Islet of Langerhans (tissue), 1 donor: ENCODE measurements at regions not wholly inside any gene's neighbourhood (a gene's known extent, or its start where the extent isn't known, plus 50 kb on each side); places are given as distances from the start of the nearest gene placed in this dataset.

Experiments
- FAIRE-seq: peaks from one replicate; lab custom pipeline; 2011; peaks lifted over from hg19 to GRCh38; lab: Jason Lieb, UNC

GRCh38 chr3:53948174-53948573 lies 56.5 kb upstream of the SELENOK start:
- no peak for FAIRE-seq

GRCh38 chr3:53944028-53944427 lies 52.4 kb upstream of the SELENOK start:
- FAIRE-seq = peak; percentile 5

DNA sequence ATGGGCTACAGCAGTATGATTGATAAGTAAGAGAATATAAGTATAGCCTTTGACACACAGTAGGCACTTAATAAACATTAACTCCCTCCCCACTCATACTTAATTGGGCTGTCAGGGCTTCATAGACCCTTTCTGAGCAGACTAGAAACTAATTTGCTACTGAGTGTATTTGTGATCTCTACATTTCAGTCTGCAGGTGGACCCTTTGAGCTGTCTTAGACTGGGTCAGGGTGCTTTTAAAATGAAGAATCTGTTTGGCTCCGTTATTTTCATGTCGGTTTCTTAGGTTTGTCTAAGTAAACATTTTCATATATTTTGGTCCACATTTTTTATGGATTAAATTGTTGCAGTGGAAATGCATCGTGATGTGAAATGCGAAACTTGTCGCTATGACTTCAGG lies 50.3 kb upstream of the SELENOK start:
- no peak for FAIRE-seq
